Sigmoid colon (tissue), 4 donors: ENCODE measurements at regions not wholly inside any gene's neighbourhood (a gene's known extent, or its start where the extent isn't known, plus 50 kb on each side); places are given as distances from the start of the nearest gene placed in this dataset.
"Not testable (repeated sequence)": the region's sequence is repeated elsewhere in the genome, so short reads cannot be mapped to it uniquely, and the experiment has no call there.

Experiments
- CTCF ChIP-seq, 4 experiments: fragments of 450-650 bp in 3 of 4; fragments of 200-600 bp in 1 of 4; IDR thresholded peaks; one replicate each; pipeline ENCODE4 v1.5.1; 2016 to 2019; ENCODE audit warnings: antibody characterized with exemption in 4 of 4, mild to moderate bottlenecking in 3 of 4, moderate library complexity in 2 of 4
- EP300 ChIP-seq, 4 donors: sonication (generic); formaldehyde crosslinking; IDR thresholded peaks; one replicate each; pipeline ENCODE4 v1.6.1; 2017; ENCODE audit warnings: antibody characterized with exemption in 4 of 4
- POLR2A ChIP-seq, 2 donors: fragments of 450-650 bp; IDR thresholded peaks; one replicate each; pipeline ENCODE4 v1.6.1; 2016; ENCODE audit warnings: antibody characterized with exemption in 2 of 2, mild to moderate bottlenecking in 2 of 2, moderate library complexity in 2 of 2
- POLR2AphosphoS5 ChIP-seq, 4 donors: sonication (generic); formaldehyde crosslinking; IDR thresholded peaks; one replicate each; pipeline ENCODE4 v1.6.1; 2017; ENCODE audit warnings: antibody characterized with exemption in 4 of 4

- TF ChIP-seq CTCF, POLR2A, POLR2AphosphoS5, EP300 (IDR thresholded peaks at IDR 0.05): not testable (repeated sequence)
Measured at GRCh38 chr12:97656548-97656947, 193.9 kb downstream of the RMST start.
